ENCODE measurements at regions not wholly inside any gene's neighbourhood (a gene's known extent, or its start where the extent isn't known, plus 50 kb on each side); places are given as distances from the start of the nearest gene placed in this dataset.

DNA sequence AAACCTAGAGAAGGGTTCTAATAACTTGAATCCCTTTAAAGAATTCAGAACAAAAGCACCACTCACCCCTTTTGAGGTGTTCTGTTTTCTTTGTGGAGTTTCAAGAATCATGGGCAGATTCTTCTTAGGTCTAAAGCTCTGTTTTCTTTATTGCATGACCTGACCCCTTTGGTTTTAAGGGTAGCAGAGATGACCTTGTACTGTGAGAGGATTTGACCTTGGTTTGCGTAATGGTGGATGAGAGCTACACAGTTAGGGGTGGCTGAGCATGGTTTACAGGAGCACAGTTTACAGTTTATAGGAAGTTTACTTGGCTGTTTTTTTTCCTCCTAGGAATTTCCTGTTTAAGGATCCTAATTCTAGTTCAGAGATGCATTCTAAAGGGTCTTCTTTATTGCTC lies 1095.6 kb upstream of the NRXN1 start:
- Histone ChIP-seq H3K36me3 (ENCODE audit: control insufficient read depth, insufficient read depth, low read length) (no peaks in the 10 kb centered on the region), H3K9me3 (ENCODE audit: control insufficient read depth, low read length) (peaks cover 11% of the 10 kb centered on the region), H3K27ac (ENCODE audit: low read depth, low read length) (no peak overlapping the region), H3K4me3 (ENCODE audit: low read length) (no peak overlapping the region), H3K9ac (ENCODE audit: extremely low read depth, low read length, poor library complexity, severe bottlenecking) (no peak overlapping the region), H3K27me3 (ENCODE audit: control insufficient read depth, insufficient read depth, low read length, poor library complexity, severe bottlenecking) (no peaks in the 10 kb centered on the region), H3K4me1 (ENCODE audit: control insufficient read depth, insufficient read depth, low read length) (no peaks in the 10 kb centered on the region)
- DNase-seq: no peak
- H3K4me3 Mint-ChIP-seq: no peak overlapping the region
- H3K4me1 Mint-ChIP-seq: peaks cover 4% of the 10 kb centered on the region
- peak overlapping the region; percentile 56 for H3K27ac Mint-ChIP-seq
- H3K27me3 Mint-ChIP-seq (ENCODE audit: insufficient read depth): no peaks in the 10 kb centered on the region
- 93 to 100% methylated on average over 1 of the region's 1 CpG for WGBS, 2 experiments (ENCODE audit: insufficient coverage in 1 of 2, insufficient read length in 1 of 2)
- peaks cover 16% of the 10 kb centered on the region for H3K9me3 Mint-ChIP-seq
- TF ChIP-seq, protein P1, sequence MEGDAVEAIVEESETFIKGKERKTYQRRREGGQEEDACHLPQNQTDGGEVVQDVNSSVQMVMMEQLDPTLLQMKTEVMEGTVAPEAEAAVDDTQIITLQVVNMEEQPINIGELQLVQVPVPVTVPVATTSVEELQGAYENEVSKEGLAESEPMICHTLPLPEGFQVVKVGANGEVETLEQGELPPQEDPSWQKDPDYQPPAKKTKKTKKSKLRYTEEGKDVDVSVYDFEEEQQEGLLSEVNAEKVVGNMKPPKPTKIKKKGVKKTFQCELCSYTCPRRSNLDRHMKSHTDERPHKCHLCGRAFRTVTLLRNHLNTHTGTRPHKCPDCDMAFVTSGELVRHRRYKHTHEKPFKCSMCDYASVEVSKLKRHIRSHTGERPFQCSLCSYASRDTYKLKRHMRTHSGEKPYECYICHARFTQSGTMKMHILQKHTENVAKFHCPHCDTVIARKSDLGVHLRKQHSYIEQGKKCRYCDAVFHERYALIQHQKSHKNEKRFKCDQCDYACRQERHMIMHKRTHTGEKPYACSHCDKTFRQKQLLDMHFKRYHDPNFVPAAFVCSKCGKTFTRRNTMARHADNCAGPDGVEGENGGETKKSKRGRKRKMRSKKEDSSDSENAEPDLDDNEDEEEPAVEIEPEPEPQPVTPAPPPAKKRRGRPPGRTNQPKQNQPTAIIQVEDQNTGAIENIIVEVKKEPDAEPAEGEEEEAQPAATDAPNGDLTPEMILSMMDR (conservative IDR thresholded peaks at IDR 0.05): no peak
- peaks cover 1% of the 10 kb centered on the region for H3K36me3 Mint-ChIP-seq (ENCODE audit: low read depth)

- H3K4me1 Mint-ChIP-seq: no peaks in the 10 kb centered on the region
- no peaks in the 10 kb centered on the region for H3K27me3 Mint-ChIP-seq (ENCODE audit: insufficient read depth)
- DNase-seq: no peak
- Histone ChIP-seq H3K9me3 (ENCODE audit: control insufficient read depth, low read length) (no peaks in the 10 kb centered on the region), H3K27me3 (ENCODE audit: control insufficient read depth, insufficient read depth, low read length, poor library complexity, severe bottlenecking) (no peaks in the 10 kb centered on the region), H3K4me1 (ENCODE audit: control insufficient read depth, insufficient read depth, low read length) (no peaks in the 10 kb centered on the region), H3K9ac (ENCODE audit: extremely low read depth, low read length, poor library complexity, severe bottlenecking) (no peak overlapping the region), H3K4me3 (ENCODE audit: low read length) (no peak overlapping the region), H3K36me3 (ENCODE audit: control insufficient read depth, insufficient read depth, low read length) (no peaks in the 10 kb centered on the region), H3K27ac (ENCODE audit: low read depth, low read length) (no peak overlapping the region)
- TF ChIP-seq, protein P1 (conservative IDR thresholded peaks at IDR 0.05): no peak
- WGBS, 2 experiments (ENCODE audit: insufficient coverage in 1 of 2, insufficient read length in 1 of 2): 94% methylated on average over 3 of the region's 3 CpGs; no CpG with 5 or more reads in 1 of the 2 experiments
- H3K9me3 Mint-ChIP-seq: peaks cover 2% of the 10 kb centered on the region
- no peak overlapping the region for H3K4me3 Mint-ChIP-seq
- H3K27ac Mint-ChIP-seq: no peak overlapping the region
- H3K36me3 Mint-ChIP-seq (ENCODE audit: low read depth): no peaks in the 10 kb centered on the region
Measured at GRCh38 chr2:52117299-52117698, 1085.4 kb upstream of the NRXN1 start.

DNA sequence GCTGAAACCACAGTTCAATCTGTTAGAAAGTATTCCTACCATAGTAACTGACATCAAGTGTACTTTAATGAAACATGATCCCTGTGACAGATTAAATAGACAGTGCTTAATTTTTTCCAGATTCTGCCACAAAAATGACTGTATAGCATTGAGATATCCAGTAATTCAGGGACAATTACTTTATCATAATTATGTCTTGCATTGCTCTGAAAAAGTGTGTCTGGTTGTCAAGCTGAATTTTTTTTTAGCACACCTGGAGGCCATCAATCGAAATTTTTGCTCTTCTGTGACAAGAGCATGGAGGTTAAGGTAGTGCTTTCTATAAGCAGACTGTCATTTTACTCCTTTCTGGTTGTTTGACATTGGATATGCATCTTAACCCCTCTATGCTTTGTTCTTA lies 1083.8 kb upstream of the NRXN1 start:
- Histone ChIP-seq H3K27me3 (ENCODE audit: control insufficient read depth, insufficient read depth, low read length, poor library complexity, severe bottlenecking) (no peaks in the 10 kb centered on the region), H3K36me3 (ENCODE audit: control insufficient read depth, insufficient read depth, low read length) (no peaks in the 10 kb centered on the region), H3K4me1 (ENCODE audit: control insufficient read depth, insufficient read depth, low read length) (no peaks in the 10 kb centered on the region), H3K9ac (ENCODE audit: extremely low read depth, low read length, poor library complexity, severe bottlenecking) (no peak overlapping the region), H3K27ac (ENCODE audit: low read depth, low read length) (no peak overlapping the region), H3K4me3 (ENCODE audit: low read length) (no peak overlapping the region), H3K9me3 (ENCODE audit: control insufficient read depth, low read length) (peaks cover 4% of the 10 kb centered on the region)
- H3K9me3 Mint-ChIP-seq: peaks cover 7% of the 10 kb centered on the region
- no peak for DNase-seq
- H3K4me3 Mint-ChIP-seq: no peak overlapping the region
- 85 to 100% methylated on average over 1 of the region's 1 CpG for WGBS, 2 experiments (ENCODE audit: insufficient coverage in 1 of 2, insufficient read length in 1 of 2)
- no peaks in the 10 kb centered on the region for H3K36me3 Mint-ChIP-seq (ENCODE audit: low read depth)
- no peaks in the 10 kb centered on the region for H3K27me3 Mint-ChIP-seq (ENCODE audit: insufficient read depth)
- H3K27ac Mint-ChIP-seq: no peak overlapping the region
- no peaks in the 10 kb centered on the region for H3K4me1 Mint-ChIP-seq
- TF ChIP-seq, protein P1 (conservative IDR thresholded peaks at IDR 0.05): no peak
